T-helper 9 cell (primary cell): ENCODE measurements at regions not wholly inside any gene's neighbourhood (a gene's known extent, or its start where the extent isn't known, plus 50 kb on each side); places are given as distances from the start of the nearest gene placed in this dataset.
"Not testable (repeated sequence)": the region's sequence is repeated elsewhere in the genome, so short reads cannot be mapped to it uniquely, and the experiment has no call there.

Experiments
- DNase-seq: peaks from one replicate; pipeline ENCODE4 v3.0.0-alpha.2; 2020

GRCh38 chr6:17012421-17013225, 89.2 kb upstream of the STMND1 start:
- no peak for DNase-seq

DNA sequence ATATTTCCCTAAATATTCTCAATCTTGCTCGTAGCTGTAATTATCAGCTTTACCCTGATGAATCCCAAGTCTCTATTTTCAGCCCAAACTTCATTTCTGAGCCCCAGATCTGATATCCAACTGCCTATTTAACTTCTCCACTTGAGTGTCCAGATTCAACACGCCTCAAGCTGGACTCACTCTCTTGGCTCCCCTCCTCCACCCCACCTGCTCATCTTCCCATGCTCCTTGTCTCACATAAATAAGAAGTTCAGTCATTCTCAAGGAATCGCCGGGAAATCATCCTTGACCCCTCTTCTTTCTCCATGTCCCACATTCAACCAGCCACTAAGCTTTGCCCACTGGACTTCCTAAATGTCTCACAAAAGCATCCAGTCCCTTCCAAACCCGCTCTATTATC, 89.9 kb upstream of the STMND1 start:
- DNase-seq, result no peak

GRCh38 chr6:17007749-17008148, 94.1 kb upstream of the STMND1 start:
- DNase-seq, result no peak

GRCh38 chr6:17006543-17006942, 95.3 kb upstream of the STMND1 start:
- no peak for DNase-seq

GRCh38 chr6:17004269-17004668, 97.6 kb upstream of the STMND1 start:
- no peak for DNase-seq

DNA sequence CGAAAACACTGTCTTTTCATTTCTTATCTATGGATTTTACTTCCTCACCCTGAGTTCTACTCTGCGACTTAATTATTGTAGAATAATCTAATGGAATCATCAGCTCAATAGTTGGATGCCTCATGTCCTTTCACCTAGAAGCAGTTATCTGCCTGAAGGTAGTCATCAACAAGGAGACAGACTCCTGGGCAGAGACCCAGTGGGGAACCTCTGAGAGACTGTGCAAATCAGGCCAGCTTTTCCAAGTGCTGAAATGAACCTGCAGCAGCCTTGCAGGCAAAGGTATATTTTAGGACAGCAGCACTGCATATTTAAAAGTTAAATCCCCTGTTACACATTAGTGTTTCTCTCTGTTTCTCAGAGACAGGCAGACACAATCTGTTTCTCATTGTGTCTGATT, 99.7 kb upstream of the STMND1 start:
- DNase-seq, result no peak

- no peak for DNase-seq
Measured at GRCh38 chr6:17001188-17001587, 100.7 kb upstream of the STMND1 start.

DNA sequence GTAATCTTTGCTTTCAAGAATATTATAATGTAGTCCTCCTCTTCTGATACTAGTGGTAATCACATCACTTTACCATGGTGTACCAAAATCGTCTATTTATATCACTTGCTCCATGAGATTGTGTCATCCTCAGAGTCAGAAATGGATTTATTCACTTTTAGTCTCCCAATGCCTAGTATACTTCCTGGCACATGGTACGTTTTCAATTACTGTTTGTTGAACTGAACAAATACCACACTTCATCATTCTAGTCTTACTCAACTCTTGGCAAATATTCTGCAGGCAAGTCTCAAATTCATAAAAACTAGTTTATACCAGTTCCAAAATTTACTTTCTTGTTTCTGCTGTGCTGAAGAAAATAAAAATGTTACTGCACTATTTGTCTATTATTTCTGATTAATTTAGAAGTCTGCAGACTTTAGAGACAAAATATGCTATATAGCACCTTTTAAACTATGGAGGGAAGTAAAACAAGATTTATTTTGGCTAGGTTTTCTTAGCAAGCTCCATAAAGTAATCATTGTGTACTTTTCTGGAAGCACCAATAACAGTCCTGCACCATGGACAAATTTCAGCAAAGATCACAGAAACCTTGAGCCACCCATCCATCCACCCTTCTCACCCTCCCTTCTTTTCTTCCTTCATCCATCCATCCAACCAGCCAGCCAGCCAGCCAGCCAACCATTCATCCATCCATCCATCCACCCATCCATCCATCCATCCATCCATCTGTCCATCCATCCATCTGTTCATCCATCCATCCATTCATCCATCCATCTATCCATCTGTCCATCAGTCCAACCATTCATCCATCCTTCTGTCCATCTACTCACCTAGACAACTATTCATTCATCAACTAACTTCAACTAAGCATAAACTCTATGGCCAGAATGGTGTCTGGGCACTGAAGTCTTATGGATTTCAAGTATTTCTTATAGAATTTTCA, 102.1 kb upstream of the STMND1 start:
- no peak for DNase-seq

- no peak for DNase-seq
Measured at GRCh38 chr6:16998461-16998860, 103.4 kb upstream of the STMND1 start.

GRCh38 chr6:16995511-16996250, 106.2 kb upstream of the STMND1 start:
- no peak for DNase-seq

DNA sequence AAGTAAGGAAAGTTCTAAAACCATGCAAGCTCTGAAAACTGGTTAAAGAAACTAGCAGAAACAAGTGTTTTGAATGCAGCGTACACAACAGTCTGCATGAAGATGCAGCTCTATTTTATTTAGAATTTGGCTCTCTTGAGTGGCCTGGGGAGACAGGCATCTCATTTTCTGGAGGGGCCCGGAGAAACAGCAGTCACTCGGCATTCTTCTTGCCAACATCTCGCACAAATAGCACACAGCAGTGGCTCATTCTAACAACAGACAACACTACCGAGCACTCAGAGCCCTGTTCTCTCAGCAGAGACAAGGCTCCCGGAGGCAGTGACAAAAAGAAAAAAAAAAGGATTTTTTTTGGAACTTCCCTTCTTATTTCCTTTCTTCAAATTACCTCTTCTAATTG, 108.5 kb upstream of the STMND1 start:
- no peak for DNase-seq

DNA sequence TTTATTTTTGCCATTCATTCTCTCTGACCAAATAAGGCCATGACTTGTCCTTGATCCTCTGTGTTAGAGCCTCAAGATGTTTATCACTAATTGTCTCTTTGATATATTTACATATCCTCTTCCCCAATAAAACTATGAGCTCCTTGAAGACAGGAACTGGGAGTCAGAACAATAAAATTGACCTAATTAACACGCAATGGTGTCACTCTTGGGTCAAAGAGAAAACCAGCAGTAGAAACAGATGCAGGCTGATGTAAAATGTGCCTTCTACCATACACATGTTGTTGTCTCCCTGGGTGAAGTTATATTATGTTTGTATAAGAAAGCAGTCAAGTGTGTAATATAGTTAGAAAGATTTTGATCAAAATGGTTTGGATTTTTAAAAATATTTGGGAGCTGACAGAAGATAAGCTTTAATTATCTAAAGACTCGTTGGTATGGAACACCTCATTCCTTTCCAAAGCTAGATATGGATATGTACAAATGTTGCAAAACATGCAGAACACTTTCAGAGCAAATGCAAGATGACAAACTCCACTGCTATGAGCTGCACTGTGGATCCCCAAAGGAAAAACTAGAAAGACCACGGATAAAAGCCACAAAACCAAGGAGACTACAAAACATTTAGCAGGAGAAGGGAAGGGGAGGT, 109.7 kb upstream of the STMND1 start:
- DNase-seq, result no peak

DNA sequence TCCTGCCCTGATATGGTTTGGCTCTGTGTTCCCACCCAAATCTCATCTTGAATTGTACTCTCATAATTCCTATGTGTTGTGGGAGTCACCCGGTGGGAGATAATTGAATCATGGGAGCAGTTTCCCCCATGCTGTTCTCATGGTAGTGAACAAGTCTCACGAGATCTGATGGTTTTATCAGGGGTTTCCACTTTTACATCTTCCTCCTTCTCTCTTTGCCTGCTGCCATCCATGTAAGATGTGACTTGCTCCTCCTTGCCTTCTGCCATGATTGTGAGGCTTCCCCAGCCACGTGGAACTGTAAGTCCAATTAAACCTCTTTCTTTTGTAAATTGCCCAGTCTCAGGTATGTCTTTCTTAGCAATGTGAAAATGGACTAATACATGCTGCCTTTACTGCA, 111.9 kb upstream of the STMND1 start:
- not testable (repeated sequence) for DNase-seq

DNA sequence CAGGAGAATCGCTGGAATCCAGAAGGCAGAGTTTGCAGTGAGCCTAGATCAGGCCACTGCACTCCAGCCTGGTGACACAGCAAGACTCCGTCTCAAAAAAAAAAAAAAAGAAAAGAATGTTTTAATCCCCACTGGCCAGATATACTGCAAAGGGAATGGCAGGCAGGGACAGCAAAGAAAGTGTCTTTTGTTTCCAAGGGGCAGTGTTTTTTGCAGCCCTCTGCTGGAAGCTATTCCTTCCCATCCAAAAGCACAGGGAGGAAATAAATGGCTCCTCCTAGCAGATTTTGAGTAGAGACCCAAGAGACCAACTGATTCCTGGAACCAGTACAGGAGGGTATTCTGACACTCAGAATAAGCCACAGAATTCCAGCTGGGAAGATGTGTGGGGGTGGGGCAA, 112.5 kb upstream of the STMND1 start:
- DNase-seq, result no peak

DNA sequence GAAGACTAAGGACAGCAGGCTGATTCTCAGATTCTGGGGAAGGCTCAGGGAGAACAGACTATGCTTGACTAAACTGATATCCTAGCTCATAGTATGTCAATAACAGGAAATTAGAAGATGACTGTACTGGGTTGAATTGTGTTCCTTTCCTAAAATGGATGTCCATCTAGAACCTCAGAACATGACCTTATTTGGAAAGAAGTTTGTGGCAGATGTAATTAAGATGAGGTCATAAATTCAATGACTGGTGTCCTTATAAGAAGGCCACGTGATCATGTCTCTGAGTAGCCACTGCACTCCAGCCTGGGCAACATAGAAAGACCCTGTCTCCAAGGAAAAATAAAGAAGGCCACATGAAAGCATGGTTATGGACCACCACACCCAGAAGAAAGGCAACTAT, 113.9 kb upstream of the STMND1 start:
- no peak for DNase-seq

GRCh38 chr6:16985513-16986284, 116.2 kb upstream of the STMND1 start:
- no peak for DNase-seq

GRCh38 chr6:16982807-16983206, 119.0 kb upstream of the STMND1 start:
- DNase-seq, result no peak

DNA sequence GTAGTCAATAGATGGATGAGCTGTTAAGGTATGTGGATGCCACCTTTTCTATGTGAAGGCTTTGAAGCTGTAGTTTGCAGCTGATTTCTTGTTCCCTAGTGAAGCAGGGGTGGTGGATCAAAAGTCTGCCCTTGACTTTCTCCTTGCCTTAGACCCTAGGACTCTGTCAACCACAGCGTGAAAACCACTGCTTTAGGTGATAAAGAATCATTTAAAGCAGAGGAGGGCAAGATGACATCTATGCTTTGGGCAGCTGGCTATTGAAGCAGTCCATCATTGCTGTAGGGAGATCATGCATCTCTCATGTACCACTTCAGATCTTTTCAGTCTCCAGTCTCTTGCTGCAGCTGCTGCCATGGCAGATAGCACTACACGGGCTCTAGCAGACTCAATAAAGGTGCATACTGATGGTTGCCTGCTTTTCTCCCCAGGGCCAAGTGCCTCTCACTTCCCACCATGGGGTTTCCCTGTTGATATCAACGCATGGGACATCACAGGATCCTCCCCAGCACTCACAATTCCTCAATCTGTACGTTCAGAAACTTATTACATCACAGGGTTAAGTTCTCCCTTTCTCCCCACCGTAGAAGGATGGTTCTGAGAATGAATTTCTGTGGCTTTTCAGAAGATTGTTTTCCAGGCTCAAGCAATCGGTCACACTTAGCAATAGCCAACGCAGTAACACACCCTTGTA, 122.0 kb upstream of the STMND1 start:
- no peak for DNase-seq

DNA sequence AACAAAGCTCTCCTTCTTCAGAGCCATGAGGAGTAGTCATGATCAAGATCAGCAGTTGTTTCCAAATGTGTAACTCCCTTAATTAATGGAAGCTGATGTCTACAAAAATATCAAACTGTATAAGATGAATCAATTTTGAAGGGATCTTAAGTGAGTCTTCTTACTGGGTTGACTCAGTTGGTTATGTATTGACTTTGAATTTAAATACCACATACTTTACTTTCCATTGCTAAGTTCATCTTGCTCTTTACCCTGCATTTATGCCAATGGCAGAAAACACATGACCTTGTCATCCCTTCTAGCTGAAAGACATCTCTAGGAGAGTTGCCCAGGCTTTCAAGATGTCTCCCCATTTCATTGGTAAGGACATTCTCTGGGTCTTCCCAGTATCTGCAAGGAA, 123.2 kb upstream of the STMND1 start:
- DNase-seq, result no peak

DNA sequence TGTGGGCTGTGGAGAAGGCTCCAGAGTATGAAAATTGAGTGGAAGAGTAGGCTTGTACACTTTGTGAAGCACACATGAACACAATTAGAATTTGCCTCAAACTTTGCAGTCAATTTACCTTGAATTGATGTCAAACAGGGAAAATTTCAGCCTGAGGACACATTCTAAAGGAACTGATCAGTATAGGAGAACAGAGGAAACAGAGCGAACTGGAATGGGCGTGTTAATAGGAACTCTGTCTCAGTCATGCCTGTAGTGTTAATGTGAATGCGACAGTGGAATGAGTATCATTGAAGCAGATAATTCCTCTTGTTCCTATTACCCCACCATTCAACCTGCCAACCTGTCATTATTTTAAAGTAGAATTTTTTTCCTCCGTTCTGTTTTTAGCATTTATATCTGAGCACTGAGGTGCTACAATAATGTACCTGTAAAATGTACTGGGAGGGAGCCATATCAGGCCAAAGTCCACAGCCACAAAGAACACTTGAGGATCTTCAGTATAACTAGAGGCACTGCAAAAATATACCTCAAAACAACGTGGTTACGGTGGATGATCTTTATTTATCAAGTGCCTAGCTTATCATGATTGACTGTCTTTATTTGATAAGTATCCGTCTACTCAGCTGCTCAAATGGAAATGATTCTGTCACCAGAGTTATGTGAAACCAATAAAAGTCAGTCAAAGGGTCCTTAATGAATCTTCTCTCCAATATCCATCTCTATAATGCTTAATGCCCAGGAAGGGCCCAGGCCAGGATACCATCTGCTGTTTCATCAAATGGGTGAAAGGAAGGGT, 125.3 kb upstream of the STMND1 start:
- DNase-seq, result no peak
